ENCODE measurements at regions not wholly inside any gene's neighbourhood (a gene's known extent, or its start where the extent isn't known, plus 50 kb on each side); places are given as distances from the start of the nearest gene placed in this dataset.

- TF ChIP-seq EP300 (IDR thresholded peaks at IDR 0.05; ENCODE audit: borderline replicate concordance in 1 of 2, low read depth in 2 of 2, low read length in 2 of 2) (no peak), CREB1 (IDR thresholded peaks at IDR 0.05) (no peak)
These were observed 635.4 kb upstream of the FZD8 start (continued) for GRCh38 chr10:36277459-36277858.
